ENCODE measurements at regions not wholly inside any gene's neighbourhood (a gene's known extent, or its start where the extent isn't known, plus 50 kb on each side); places are given as distances from the start of the nearest gene placed in this dataset.

DNA sequence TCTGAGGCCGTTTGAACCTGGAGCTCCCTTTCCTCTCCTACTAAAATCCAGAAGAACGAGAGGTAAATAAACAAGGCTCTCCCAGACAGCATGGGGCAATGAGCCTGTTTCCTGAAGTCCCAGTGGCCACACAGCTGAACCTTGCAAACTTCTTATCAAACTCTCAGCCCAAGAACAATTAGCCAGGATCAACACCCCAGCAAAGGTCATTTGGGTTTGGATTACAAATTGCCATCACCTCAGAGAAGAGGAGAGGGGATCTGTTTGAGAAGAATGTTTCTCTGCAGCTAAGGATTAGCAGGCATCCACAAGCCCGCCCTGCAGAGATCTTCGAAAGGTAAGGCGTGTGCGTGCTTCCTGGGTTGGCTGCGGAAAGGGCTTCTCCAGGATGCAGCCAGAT lies 201.9 kb upstream of the SOX1 start:
- TF ChIP-seq, protein P1, sequence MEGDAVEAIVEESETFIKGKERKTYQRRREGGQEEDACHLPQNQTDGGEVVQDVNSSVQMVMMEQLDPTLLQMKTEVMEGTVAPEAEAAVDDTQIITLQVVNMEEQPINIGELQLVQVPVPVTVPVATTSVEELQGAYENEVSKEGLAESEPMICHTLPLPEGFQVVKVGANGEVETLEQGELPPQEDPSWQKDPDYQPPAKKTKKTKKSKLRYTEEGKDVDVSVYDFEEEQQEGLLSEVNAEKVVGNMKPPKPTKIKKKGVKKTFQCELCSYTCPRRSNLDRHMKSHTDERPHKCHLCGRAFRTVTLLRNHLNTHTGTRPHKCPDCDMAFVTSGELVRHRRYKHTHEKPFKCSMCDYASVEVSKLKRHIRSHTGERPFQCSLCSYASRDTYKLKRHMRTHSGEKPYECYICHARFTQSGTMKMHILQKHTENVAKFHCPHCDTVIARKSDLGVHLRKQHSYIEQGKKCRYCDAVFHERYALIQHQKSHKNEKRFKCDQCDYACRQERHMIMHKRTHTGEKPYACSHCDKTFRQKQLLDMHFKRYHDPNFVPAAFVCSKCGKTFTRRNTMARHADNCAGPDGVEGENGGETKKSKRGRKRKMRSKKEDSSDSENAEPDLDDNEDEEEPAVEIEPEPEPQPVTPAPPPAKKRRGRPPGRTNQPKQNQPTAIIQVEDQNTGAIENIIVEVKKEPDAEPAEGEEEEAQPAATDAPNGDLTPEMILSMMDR (IDR thresholded peaks at IDR 0.05): no peak
- no peak for TF ChIP-seq EZH2 (IDR thresholded peaks at IDR 0.05; ENCODE audit: borderline replicate concordance, insufficient read depth, low read depth, low read length, poor library complexity, severe bottlenecking)

Data from B cell (primary cell).